Loucy (cell line): ENCODE measurements at regions not wholly inside any gene's neighbourhood (a gene's known extent, or its start where the extent isn't known, plus 50 kb on each side); places are given as distances from the start of the nearest gene placed in this dataset.

Source experiments
- CTCF ChIP-seq: fragments of 200-600 bp; sonication (generic); conservative IDR thresholded peaks from 2 replicates; pipeline ENCODE4 v1.5.1; 2014; ENCODE audit warnings: mild to moderate bottlenecking, antibody characterized with exemption, low read length
- EZH2phosphoT487 ChIP-seq: fragments of 200-600 bp; IDR thresholded peaks from 2 replicates; pipeline ENCODE4 v1.6.1; 2018; ENCODE audit warnings: antibody characterized with exemption, mild to moderate bottlenecking, moderate library complexity, borderline replicate concordance

GRCh38 chr5:117230375-117230774, 655.8 kb upstream of the SEMA6A start:
- TF ChIP-seq CTCF = no peak
- no peak for TF ChIP-seq EZH2phosphoT487
